Left lung (tissue), 4 donors: ENCODE measurements at regions not wholly inside any gene's neighbourhood (a gene's known extent, or its start where the extent isn't known, plus 50 kb on each side); places are given as distances from the start of the nearest gene placed in this dataset.

ENCODE experiments used
- ATAC-seq: fragments of 200-7000 bp; cut with Tn5 transposase; one replicate; pipeline ENCODE4 v1.9.1; 2020; ENCODE audit warnings: moderate library complexity
- DNase-seq, 4 donors: peaks; one replicate each; pipeline ENCODE4 v3.0.0-alpha.2; 2013 to 2020
- H3K27ac ChIP-seq, 2 donors: fragments of 200-600 bp; sonication (generic) in 1 of 2; one replicate each; pipeline versions ENCODE4 v1.5.0 to v1.8.0; 2020 to 2021
- H3K27me3 ChIP-seq, 2 donors: fragments of 200-600 bp; sonication (generic) in 1 of 2; one replicate each; pipeline versions ENCODE4 v1.5.0 to v1.8.0; 2020 to 2021
- H3K36me3 ChIP-seq, 2 donors: fragments of 200-600 bp; sonication (generic) in 1 of 2; one replicate each; pipeline versions ENCODE4 v1.5.0 to v1.8.0; 2020 to 2021
- H3K4me1 ChIP-seq, 2 donors: fragments of 200-600 bp; one replicate each; pipeline ENCODE4 v1.8.0; 2021
- H3K4me3 ChIP-seq, 2 donors: fragments of 200-600 bp; sonication (generic) in 1 of 2; one replicate each; pipeline versions ENCODE4 v1.5.0 to v1.8.0; 2020 to 2021; ENCODE audit warnings: mild to moderate bottlenecking in 1 of 2
- H3K9me3 ChIP-seq, 2 donors: fragments of 200-600 bp; sonication (generic) in 1 of 2; one replicate each; pipeline versions ENCODE4 v1.5.0 to v1.8.0; 2020 to 2021
- CTCF ChIP-seq, 2 donors: fragments of 200-600 bp; sonication (generic) in 1 of 2; IDR thresholded peaks; one replicate each; pipeline versions ENCODE4 v1.5.0 to v1.8.0; 2021; ENCODE audit warnings: antibody characterized with exemption in 2 of 2
- intact Hi-C, 2 donors: fragments of 100-400 bp; cut with DNase I; formaldehyde crosslinking; loops; one replicate each; pipeline versions ENCODE4 v1.11.2 to v1.14.2; 2022
- donor health status: DM: no; HTN: yes; CAD: no.
- donor health status: DM: no; HTN: no; CAD: no.

- Histone ChIP-seq H3K4me3 (no peak overlapping the region), H3K4me1 (no peaks in the 10 kb centered on the region), H3K36me3 (no peaks in the 10 kb centered on the region), H3K27me3 (no peaks in the 10 kb centered on the region), H3K9me3 (peaks cover 0 to 13% of the 10 kb centered on the region in 2 donors), H3K27ac (no peak overlapping the region)
- ATAC-seq (no peak), DNase-seq (no peak)
- TF ChIP-seq CTCF (IDR thresholded peaks at IDR 0.05) = no peak
- intact Hi-C loops = no loop called here
Observed at GRCh38 chr4:33339762-33340161, 2619.6 kb downstream of the PCDH7 start.

GRCh38 chr4:33340168-33340567 is 2620.0 kb downstream of the PCDH7 start:
- no peak for ATAC-seq
- no peak for DNase-seq
- H3K9me3 ChIP-seq = peaks cover 0 to 13% of the 10 kb centered on the region in 2 donors
- H3K4me3 ChIP-seq = no peak overlapping the region
- no peaks in the 10 kb centered on the region for H3K36me3 ChIP-seq
- no peak overlapping the region for H3K27ac ChIP-seq
- intact Hi-C loops = no loop called here
- no peaks in the 10 kb centered on the region for H3K4me1 ChIP-seq
- no peaks in the 10 kb centered on the region for H3K27me3 ChIP-seq
- no peak for TF ChIP-seq CTCF (IDR thresholded peaks at IDR 0.05)

- H3K4me1 ChIP-seq = no peaks in the 10 kb centered on the region
- H3K36me3 ChIP-seq = no peaks in the 10 kb centered on the region
- no peaks in the 10 kb centered on the region for H3K27me3 ChIP-seq
- H3K27ac ChIP-seq = no peak overlapping the region
- H3K9me3 ChIP-seq = no peaks in the 10 kb centered on the region
- DNase-seq (no peak), ATAC-seq (no peak)
- no peak for TF ChIP-seq CTCF (IDR thresholded peaks at IDR 0.05)
- H3K4me3 ChIP-seq = no peak overlapping the region
- intact Hi-C loops = no loop called here
Observed at GRCh38 chr4:33349376-33349775, 2629.2 kb downstream of the PCDH7 start.

- DNase-seq = no peak
- no peak for ATAC-seq
- intact Hi-C loops = no loop called here
- Histone ChIP-seq H3K36me3 (no peaks in the 10 kb centered on the region), H3K4me1 (no peaks in the 10 kb centered on the region), H3K27ac (no peak overlapping the region), H3K9me3 (no peaks in the 10 kb centered on the region), H3K27me3 (no peaks in the 10 kb centered on the region), H3K4me3 (no peak overlapping the region)
- no peak for TF ChIP-seq CTCF (IDR thresholded peaks at IDR 0.05)
Observed at GRCh38 chr4:33357121-33357520, 2637.0 kb downstream of the PCDH7 start.

- no peak overlapping the region for H3K4me3 ChIP-seq
- peaks cover 0 to 7% of the 10 kb centered on the region in 2 donors for H3K9me3 ChIP-seq
- DNase-seq (no peak), ATAC-seq (peak; percentile 52)
- no peaks in the 10 kb centered on the region for H3K27me3 ChIP-seq
- no peaks in the 10 kb centered on the region for H3K4me1 ChIP-seq
- intact Hi-C loops = no loop called here
- no peak overlapping the region for H3K27ac ChIP-seq
- H3K36me3 ChIP-seq = no peaks in the 10 kb centered on the region
- TF ChIP-seq CTCF (IDR thresholded peaks at IDR 0.05) = no peak
Observed at GRCh38 chr4:33369446-33369845, 2649.3 kb downstream of the PCDH7 start.
